ENCODE measurements at regions not wholly inside any gene's neighbourhood (a gene's known extent, or its start where the extent isn't known, plus 50 kb on each side); places are given as distances from the start of the nearest gene placed in this dataset.

GRCh38 chr11:111112614-111113013 lies 132.9 kb upstream of the POU2AF2 start:
- no peak for TF ChIP-seq EZH2 (IDR thresholded peaks at IDR 0.05; ENCODE audit: borderline replicate concordance, control insufficient read depth, low read depth, low read length)
- TF ChIP-seq RFX5 (IDR thresholded peaks at IDR 0.05; ENCODE audit: low read depth, low read length), result no peak
- TF ChIP-seq PBX3 (IDR thresholded peaks at IDR 0.05; ENCODE audit: insufficient replicate concordance, low read depth, low read length), result no peak
- no peak for TF ChIP-seq IKZF1 (conservative IDR thresholded peaks at IDR 0.05)
- no peak for TF ChIP-seq CTCF (IDR thresholded peaks at IDR 0.05 in 2 of 3, conservative IDR thresholded peaks at IDR 0.05 in 1 of 3; ENCODE audit: control insufficient read depth in 2 of 3, extremely low read depth in 1 of 3, insufficient read depth in 1 of 3, low read depth in 3 of 3, low read length in 3 of 3)
- no peak for TF ChIP-seq SIX5 (IDR thresholded peaks at IDR 0.05; ENCODE audit: low read depth, low read length, severe bottlenecking)
- TF ChIP-seq ASH2L (IDR thresholded peaks at IDR 0.05; ENCODE audit: borderline replicate concordance, low read depth), result no peak
- no peak for TF ChIP-seq E2F4 (IDR thresholded peaks at IDR 0.05; ENCODE audit: low read depth, low read length)
- no peak for TF ChIP-seq CREB1 (IDR thresholded peaks at IDR 0.05; ENCODE audit: low read depth)
- no peak for TF ChIP-seq CBFB (IDR thresholded peaks at IDR 0.05; ENCODE audit: low read depth)
- no peak for TF ChIP-seq RELA (IDR thresholded peaks at IDR 0.05; ENCODE audit: borderline replicate concordance, partially characterized antibody)
- TF ChIP-seq, protein P1, sequence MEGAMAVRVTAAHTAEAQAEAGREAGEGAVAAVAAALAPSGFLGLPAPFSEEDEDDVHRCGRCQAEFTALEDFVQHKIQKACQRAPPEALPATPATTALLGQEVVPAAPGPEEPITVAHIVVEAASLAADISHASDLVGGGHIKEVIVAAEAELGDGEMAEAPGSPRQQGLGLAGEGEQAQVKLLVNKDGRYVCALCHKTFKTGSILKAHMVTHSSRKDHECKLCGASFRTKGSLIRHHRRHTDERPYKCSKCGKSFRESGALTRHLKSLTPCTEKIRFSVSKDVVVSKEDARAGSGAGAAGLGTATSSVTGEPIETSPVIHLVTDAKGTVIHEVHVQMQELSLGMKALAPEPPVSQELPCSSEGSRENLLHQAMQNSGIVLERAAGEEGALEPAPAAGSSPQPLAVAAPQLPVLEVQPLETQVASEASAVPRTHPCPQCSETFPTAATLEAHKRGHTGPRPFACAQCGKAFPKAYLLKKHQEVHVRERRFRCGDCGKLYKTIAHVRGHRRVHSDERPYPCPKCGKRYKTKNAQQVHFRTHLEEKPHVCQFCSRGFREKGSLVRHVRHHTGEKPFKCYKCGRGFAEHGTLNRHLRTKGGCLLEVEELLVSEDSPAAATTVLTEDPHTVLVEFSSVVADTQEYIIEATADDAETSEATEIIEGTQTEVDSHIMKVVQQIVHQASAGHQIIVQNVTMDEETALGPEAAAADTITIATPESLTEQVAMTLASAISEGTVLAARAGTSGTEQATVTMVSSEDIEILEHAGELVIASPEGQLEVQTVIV (IDR thresholded peaks at IDR 0.05; ENCODE audit: borderline replicate concordance, partially characterized antibody), result no peak
- TF ChIP-seq ZNF274 (IDR thresholded peaks at IDR 0.05; ENCODE audit: insufficient read depth, insufficient read length), result no peak

Data from GM12878 (cell line).